ENCODE measurements at regions not wholly inside any gene's neighbourhood (a gene's known extent, or its start where the extent isn't known, plus 50 kb on each side); places are given as distances from the start of the nearest gene placed in this dataset.

DNA sequence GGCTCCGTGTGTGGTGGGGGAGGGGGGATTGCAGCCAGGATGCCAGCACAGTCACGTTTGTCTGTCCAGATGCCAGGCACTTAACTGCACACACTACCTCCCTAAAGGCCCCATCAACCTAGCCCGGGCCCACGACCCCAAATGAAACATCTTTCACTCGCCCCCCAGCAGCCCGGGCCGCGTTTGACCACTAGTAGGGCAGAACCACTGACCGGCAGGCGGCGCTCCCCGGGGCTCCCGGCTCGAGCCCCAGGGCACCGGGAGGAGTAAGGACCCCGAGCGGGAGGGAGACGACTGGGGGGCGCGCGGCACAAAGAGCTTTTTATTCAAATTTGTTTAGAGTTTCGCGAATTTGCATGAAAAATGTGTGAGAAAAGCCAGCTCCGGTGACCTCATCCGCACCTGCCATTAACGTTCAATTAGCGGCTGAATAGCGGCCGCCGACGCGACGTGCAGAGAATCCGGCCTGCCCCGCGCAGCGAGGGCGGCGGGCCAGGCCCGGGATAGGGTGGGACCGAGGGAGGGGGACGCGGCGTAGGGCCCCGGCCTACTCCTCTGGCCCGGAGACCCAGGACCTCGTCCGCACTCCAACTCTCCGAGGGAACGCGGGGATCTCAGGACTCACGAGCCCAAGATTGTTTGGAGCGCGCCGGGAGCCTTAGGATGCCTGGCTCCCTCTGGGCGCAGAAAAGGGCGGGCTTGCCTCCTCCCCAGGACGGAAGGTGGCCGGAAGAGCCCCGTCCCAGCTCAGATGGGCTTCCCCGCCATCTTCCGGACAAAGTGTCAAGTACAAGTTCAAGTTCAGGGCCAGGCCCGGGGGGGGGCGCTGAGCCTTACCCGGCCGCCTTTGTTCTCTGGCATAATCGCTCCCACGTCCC is 64.9 kb upstream of the POLG start:
- ATAC-seq (ENCODE audit: low FRiP score) = no peak
- no peak for DNase-seq (ENCODE audit: low spot score)
- TF ChIP-seq, protein P1, sequence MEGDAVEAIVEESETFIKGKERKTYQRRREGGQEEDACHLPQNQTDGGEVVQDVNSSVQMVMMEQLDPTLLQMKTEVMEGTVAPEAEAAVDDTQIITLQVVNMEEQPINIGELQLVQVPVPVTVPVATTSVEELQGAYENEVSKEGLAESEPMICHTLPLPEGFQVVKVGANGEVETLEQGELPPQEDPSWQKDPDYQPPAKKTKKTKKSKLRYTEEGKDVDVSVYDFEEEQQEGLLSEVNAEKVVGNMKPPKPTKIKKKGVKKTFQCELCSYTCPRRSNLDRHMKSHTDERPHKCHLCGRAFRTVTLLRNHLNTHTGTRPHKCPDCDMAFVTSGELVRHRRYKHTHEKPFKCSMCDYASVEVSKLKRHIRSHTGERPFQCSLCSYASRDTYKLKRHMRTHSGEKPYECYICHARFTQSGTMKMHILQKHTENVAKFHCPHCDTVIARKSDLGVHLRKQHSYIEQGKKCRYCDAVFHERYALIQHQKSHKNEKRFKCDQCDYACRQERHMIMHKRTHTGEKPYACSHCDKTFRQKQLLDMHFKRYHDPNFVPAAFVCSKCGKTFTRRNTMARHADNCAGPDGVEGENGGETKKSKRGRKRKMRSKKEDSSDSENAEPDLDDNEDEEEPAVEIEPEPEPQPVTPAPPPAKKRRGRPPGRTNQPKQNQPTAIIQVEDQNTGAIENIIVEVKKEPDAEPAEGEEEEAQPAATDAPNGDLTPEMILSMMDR (IDR thresholded peaks at IDR 0.05) = no peak

DNA sequence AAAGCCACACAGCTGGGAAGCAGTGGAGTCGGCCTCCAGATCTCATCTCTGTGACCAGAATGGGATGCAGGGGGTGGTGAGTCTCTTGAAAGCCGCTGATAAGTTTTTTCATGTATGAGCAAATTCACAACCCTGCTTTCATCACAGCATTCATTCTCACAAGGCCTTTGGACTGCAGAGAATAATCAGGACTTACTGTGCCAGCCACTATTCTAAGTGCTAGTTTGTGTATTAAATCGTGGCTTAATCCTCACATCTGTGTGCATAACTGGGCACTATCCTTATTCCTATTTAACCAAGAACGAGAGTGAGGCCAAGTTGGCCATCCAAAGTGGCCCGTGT is 64.2 kb upstream of the POLG start:
- DNase-seq (ENCODE audit: low spot score) (no peak), ATAC-seq (ENCODE audit: low FRiP score) (no peak)
- TF ChIP-seq, protein P1 (IDR thresholded peaks at IDR 0.05) = no peak

DNA sequence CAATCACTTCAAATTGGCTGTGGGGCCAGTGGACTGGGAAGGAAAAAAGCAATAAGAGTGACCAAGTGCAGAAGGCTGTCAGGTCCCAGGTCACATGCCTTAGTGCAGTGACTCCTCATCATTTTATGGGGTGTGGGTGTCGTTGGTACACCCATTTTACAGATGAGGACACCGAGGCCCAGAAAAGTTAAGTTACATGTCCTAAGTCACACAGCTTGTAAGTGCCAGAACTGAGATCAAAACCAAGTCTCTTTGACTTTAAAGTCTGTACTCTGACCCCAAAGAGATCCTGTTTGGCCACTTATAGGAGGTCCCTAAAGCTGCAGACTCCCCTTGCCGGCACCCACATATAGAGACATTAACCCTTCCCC is 63.0 kb upstream of the POLG start:
- ATAC-seq (ENCODE audit: low FRiP score) (no peak), DNase-seq (ENCODE audit: low spot score) (no peak)
- TF ChIP-seq, protein P1 (IDR thresholded peaks at IDR 0.05) = no peak

DNA sequence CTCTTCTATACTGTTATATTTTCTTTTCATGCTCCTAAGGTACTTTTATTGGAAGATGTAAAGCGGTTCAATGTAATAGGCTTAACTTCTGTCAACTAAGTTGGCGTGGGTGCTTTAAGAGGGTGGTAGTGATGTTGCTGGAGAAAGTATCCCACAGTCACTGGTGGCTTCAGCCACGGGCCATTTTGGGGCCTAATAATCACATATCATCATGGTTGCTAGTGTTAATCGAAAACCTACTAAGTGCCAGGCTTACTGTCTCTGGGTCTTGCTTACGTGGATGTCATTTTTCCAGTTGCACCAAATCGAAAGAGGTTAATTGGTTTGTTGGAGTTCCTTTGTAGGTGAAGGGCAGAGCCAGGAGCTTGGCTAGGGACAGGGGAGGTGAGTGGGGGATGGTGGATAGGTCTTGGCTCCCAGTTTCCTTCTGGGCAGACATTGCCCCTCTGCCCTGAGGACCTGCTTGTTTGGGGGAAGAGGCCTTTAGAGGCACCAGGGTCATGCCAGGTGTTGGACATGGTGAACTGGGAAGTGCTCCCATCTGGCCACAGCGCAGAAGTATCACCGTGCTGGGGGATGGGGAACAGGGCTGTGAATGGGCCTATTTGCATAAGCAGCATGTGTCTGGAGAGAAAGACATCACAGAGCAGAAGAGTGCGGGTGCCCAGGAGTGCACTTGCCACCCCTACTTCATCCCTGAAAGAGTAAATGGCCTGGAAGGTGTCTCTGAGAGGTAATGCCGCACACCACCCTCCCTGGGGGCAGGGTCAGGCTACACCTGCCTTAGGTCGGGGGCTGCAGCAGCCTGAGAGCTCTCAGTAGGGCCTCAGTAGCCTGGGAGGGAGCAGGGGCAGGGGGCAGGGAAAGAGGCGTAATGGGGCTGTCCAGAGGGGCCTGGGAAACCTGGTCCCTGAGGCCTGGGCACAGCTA is 62.4 kb upstream of the POLG start:
- no peak for ATAC-seq (ENCODE audit: low FRiP score)

DNA sequence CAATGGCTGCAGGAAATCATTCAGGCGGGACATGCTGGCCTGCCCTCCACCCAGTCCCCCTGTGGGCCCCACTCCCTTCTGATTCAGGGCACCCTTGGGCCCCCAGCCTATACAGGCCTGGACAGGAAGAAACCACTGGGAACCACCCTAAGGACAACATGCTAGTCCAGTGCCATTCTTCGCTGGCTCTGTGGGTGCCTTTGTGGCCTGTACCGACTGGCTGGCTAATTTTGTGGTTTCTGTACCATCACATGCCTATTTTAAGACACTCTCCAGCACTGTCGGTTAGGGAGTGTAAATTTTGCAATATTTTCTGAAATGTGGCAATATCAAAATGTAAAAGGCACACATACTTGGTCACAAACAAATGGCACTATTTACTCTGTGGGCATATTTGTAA is 61.4 kb upstream of the POLG start:
- DNase-seq (ENCODE audit: low spot score) (no peak), ATAC-seq (ENCODE audit: low FRiP score) (no peak)
- TF ChIP-seq, protein P1 (IDR thresholded peaks at IDR 0.05) = no peak

More for the DNA sequence above, 62.4 kb upstream of the POLG start:
- DNase-seq (ENCODE audit: low spot score) = no peak
- TF ChIP-seq, protein P1 (IDR thresholded peaks at IDR 0.05) = no peak

DNA sequence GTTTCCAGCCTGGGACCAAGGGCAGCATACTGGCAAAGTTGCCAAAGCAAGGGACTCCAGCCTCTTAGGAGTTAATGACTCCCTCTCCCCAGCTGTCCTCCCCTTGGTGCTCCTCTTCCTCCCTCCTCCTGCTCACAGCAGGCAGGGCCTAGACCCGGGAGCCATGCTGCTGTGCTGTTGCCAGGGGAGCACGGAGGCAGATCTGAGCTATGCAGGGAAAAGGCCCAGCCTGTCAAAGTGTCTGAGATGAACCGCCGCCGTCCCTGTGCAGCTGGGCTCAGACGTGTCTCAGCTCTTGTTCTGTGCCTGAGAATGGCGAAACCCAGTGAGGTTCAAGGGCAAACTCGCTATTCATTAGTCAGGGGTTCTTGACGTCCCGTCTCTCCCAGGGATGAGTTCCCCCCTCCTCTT is 60.8 kb upstream of the POLG start:
- DNase-seq (ENCODE audit: low spot score) = no peak
- no peak for ATAC-seq (ENCODE audit: low FRiP score)
- TF ChIP-seq, protein P1 (IDR thresholded peaks at IDR 0.05) = no peak
